AG09319 (cell line): ENCODE measurements at regions not wholly inside any gene's neighbourhood (a gene's known extent, or its start where the extent isn't known, plus 50 kb on each side); places are given as distances from the start of the nearest gene placed in this dataset.
"Not testable (repeated sequence)": the region's sequence is repeated elsewhere in the genome, so short reads cannot be mapped to it uniquely, and the experiment has no call there.

Experiments
- DNase-seq: peaks from one replicate; pipeline ENCODE4 v3.0.0-alpha.2; 2010; ENCODE audit warnings: low read depth; ENCODE audit errors: extremely low read depth
- CTCF ChIP-seq: IDR thresholded peaks from 2 replicates; pipeline ENCODE4 v1.5.1; 2011; ENCODE audit warnings: low read depth, mild to moderate bottlenecking, inconsistent platforms, low read length, moderate library complexity

DNA sequence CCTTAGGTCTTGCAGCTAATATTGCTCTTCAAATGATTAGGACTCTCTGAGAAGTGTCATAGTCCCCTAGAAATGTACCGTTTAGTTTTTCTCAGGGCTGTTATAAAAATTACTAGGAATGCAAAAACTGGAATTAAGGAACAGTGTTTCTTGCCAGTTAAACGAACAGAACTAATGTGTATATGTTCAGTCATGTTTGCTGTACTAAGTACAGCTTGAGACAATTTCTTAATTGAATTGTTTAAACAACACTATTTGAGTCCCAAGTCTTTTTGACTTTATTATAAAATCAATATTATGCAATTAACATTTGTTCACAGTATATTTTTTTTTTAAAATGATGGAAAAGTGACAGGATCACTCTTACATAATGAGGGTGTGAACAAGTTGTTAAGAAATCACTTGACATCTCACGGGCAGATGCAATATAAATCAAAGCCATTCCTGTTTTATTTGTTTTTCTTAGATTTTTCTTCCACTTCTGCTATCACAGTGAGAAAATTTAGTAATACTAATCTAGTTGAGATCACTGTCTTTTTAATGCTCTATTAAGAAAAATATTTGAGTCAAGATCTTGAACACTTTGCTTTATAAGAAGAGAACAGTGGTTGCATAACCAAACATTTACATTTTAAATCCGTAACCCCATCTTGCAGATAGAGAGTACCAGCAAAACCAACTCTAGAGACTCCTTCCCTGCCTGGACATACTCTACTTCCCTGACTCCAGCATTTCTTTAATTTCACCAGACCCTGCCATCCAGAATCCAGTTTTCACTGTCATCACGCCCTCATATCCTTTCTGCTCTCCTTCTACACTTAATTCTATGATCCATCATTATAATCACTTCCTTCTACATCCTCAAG, 140.7 kb upstream of the KITLG start:
- TF ChIP-seq CTCF, result no peak
- DNase-seq, result no peak

- TF ChIP-seq CTCF, result no peak
Observed at GRCh38 chr12:88720231-88720630, 140.0 kb upstream of the KITLG start.

DNA sequence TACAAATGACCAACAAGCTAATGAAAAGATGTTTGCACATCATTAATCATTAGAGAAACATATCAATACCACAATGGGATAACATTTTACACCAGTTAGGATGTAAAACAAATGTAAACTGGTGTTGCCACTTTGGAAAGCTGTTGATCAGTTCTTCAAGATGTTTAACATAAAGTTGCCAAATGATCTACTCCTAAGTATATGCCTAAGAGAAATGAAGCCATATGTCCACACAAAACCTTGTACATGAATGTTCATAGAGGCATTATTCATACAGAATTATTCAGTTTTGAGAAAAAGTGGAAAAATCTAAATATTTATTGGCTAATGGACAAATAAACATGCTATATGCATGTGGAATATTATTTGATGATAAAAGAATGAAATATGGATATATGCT, 136.9 kb upstream of the KITLG start:
- DNase-seq, result no peak
- no peak for TF ChIP-seq CTCF

More at GRCh38 chr12:88720231-88720630, 140.0 kb upstream of the KITLG start:
- no peak for DNase-seq

DNA sequence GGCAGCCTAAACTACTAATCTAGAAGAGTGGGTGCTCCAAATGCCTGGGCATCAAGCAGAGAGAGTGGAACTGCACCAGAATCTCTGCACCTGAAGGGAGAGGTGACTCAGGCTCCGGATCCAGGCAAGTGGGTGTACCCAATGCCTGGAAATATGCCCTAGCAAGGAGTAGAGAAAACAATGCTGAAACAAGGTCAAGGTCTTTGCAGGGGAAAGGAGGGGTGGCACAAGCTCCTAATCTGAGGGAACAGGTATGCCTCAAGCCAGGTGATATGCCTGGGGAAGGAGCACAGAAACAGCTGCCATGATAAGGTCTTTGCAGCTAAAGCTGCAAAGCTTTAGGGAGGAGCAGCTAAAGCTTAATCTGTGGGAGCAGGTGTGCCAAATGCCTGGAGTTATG, 136.0 kb upstream of the KITLG start:
- no peak for DNase-seq

GRCh38 chr12:88715673-88716072, 135.4 kb upstream of the KITLG start:
- no peak for DNase-seq
- no peak for TF ChIP-seq CTCF

More for the DNA sequence above, 136.0 kb upstream of the KITLG start:
- no peak for TF ChIP-seq CTCF

DNA sequence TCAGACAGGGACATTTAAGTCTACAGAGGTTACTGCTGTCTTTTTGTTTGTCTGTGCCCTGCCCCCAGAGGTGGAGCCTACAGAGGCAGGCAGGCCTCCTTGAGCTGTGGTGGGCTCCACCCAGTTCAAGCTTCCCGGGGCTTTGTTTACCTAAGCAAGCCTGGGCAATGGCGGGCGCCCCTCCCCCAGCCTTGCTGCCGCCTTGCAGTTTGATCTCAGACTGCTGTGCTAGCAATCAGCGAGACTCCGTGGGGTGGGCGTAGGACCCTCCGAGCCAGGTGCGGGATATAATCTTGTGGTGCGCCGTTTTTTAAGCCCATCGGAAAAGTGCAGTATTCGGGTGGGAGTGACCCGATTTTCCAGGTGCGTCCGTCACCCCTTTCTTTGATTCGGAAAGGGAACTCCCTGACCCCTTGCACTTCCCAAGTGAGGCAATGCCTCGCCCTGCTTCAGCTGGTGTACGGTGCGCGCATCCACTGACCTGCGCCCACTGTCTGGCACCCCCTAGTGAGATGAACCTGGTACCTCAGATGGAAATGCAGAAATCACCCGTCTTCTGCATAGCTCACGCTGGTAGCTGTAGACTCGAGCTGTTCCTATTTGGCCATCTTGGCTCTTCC, 134.1 kb upstream of the KITLG start:
- DNase-seq, result not testable (repeated sequence)

GRCh38 chr12:88707800-88708199, 127.5 kb upstream of the KITLG start:
- no peak for TF ChIP-seq CTCF
- no peak for DNase-seq
